Lower lobe of right lung (tissue), 2 donors: ENCODE measurements at regions not wholly inside any gene's neighbourhood (a gene's known extent, or its start where the extent isn't known, plus 50 kb on each side); places are given as distances from the start of the nearest gene placed in this dataset.
A peak's percentile ranks its signal among the peaks of the same experiment; 100 is the strongest.
"Not testable (repeated sequence)": the region's sequence is repeated elsewhere in the genome, so short reads cannot be mapped to it uniquely, and the experiment has no call there.

ENCODE experiments used
- ATAC-seq, 2 donors: fragments of 200-7000 bp; cut with Tn5 transposase; one replicate each; pipeline ENCODE4 v1.9.1; 2020 to 2022; ENCODE audit warnings: mild to moderate bottlenecking in 2 of 2, moderate library complexity in 2 of 2
- DNase-seq: peaks from one replicate; pipeline ENCODE4 v3.0.0-alpha.2; 2020
- H3K27ac ChIP-seq: fragments of 200-600 bp; one replicate; pipeline ENCODE4 v1.8.0; 2022
- H3K27me3 ChIP-seq: fragments of 200-600 bp; one replicate; pipeline ENCODE4 v1.8.0; 2022; ENCODE audit warnings: low read depth
- H3K36me3 ChIP-seq: fragments of 200-600 bp; one replicate; pipeline ENCODE4 v1.8.0; 2022; ENCODE audit warnings: mild to moderate bottlenecking
- H3K4me1 ChIP-seq: fragments of 200-600 bp; one replicate; pipeline ENCODE4 v1.8.0; 2022
- H3K4me3 ChIP-seq: fragments of 200-600 bp; one replicate; pipeline ENCODE4 v1.8.0; 2022; ENCODE audit warnings: mild to moderate bottlenecking
- H3K9me3 ChIP-seq: fragments of 200-600 bp; one replicate; pipeline ENCODE4 v1.8.0; 2022
- intact Hi-C: fragments of 100-400 bp; cut with DNase I; formaldehyde crosslinking; loops from one replicate; pipeline ENCODE4 v1.11.0; 2022
- TF ChIP-seq, protein P1 (sequence below): fragments of 200-600 bp; IDR thresholded peaks from one replicate; pipeline ENCODE4 v1.8.0; 2022; ENCODE audit warnings: antibody characterized with exemption, mild to moderate bottlenecking
- donor health status: DM: no; HTN: yes; CAD: no; lungs with severe emphysema.

DNA sequence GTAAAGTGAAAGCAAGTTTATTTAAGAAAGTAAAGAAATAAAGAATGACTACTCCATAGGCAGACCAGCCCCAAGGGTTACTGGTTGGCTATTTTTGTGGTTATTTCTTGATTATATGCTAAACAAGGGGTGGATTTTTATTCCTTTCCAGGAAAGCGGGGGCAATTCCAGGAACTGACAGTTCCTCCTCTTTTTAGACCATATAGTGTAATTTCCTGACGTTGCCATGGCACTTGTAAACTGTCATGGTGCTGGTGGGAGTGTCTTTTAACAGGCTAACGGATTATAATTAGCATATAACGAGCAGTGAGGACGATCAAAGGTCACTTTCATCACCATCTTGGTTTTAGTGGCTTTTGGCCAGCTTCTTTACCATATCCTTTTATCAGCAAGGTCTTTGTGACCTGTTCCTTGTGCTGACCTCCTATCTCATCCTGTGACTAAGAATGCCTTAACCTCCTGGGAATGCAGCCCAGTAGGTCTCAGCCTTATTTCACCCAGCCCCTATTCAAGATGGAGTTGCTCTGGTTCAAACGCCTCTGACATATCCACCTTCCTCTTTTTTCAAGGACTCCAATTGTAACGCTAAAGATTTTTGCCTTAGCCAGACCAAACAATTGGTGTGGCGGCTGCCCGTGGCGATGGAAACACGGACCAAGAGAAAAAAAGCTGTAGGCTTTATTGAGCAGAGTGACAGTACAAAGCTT, 103.8 kb downstream of the FAM72B start:
- H3K27me3 ChIP-seq, DNase-seq, H3K27ac ChIP-seq, H3K9me3 ChIP-seq, intact Hi-C loops, H3K4me3 ChIP-seq, H3K4me1 ChIP-seq, H3K36me3 ChIP-seq: not testable (repeated sequence)
- peak; percentile 65 to 79 for ATAC-seq

DNA sequence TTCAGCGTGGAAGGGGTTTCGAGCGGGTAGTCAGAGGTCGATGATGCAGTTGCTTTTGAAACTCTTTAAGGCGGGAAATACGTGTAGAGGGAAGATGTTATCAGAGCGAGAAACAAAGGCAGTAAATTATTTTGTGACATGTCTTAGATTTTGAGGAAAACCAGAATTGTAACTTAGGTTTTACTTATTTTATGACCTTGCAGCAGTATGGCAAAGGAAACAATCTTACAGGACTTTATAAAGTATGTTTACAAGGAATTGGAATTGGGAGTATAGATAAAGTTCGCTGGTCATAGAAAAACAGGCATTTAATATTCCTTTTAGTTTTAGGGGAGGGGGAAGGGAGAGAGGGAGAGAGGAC, 103.3 kb downstream of the FAM72B start:
- H3K27ac ChIP-seq, H3K9me3 ChIP-seq, ATAC-seq, DNase-seq, H3K36me3 ChIP-seq, H3K27me3 ChIP-seq, H3K4me1 ChIP-seq, intact Hi-C loops, H3K4me3 ChIP-seq: not testable (repeated sequence)

DNA sequence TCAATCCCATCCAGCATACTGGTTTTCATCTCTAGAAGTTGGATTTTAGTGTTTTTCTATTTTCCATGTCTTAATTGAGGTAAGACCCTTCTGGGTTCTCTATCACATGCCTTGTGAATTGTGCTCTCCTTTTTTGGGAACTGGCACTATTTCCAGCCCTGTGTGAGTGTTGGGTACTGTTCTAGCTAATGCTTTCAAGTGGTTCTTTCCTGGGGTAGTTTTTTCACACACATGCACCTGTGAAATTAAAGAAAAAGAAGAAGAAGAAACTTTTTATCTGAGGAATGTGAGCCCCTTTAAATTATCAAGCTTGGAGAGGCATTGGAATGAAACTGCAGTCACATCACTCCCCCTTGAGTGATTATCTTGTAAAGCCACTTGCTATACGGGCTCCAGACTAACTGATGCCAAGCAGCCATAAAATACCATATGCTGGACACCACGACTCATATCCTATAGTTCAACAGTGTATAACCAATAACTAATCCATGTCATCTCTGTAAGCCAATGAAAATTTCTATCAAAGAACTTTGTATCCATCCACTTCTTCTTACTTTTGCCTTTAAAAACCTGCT, 102.4 kb downstream of the FAM72B start:
- ATAC-seq, intact Hi-C loops, H3K9me3 ChIP-seq: not testable (repeated sequence)

DNA sequence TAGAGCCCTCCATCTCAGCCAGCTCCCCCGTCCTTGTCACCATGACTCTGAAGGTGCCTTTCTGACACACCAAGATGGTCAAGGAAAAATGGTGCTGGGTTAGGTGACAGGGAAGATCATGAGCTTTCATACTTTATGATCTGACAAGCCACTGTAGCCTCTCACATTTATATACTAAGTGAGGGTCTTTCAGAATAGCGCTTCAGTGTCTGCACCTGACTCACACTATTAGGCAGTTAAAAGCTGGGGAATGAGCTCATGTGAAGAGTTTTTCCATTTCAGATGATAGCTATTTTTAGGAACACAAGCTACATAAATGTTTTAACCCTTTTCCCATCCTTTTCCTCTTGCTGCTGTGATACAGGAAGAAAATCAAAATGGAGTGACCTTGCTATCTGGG, 101.1 kb downstream of the FAM72B start:
- DNase-seq, H3K4me3 ChIP-seq, H3K9me3 ChIP-seq, H3K36me3 ChIP-seq, H3K27ac ChIP-seq, intact Hi-C loops, ATAC-seq, H3K27me3 ChIP-seq, H3K4me1 ChIP-seq: not testable (repeated sequence)

More for the DNA sequence above, 102.4 kb downstream of the FAM72B start:
- not testable (repeated sequence) for H3K4me3 ChIP-seq, H3K27ac ChIP-seq, DNase-seq, H3K4me1 ChIP-seq, H3K27me3 ChIP-seq, H3K36me3 ChIP-seq

DNA sequence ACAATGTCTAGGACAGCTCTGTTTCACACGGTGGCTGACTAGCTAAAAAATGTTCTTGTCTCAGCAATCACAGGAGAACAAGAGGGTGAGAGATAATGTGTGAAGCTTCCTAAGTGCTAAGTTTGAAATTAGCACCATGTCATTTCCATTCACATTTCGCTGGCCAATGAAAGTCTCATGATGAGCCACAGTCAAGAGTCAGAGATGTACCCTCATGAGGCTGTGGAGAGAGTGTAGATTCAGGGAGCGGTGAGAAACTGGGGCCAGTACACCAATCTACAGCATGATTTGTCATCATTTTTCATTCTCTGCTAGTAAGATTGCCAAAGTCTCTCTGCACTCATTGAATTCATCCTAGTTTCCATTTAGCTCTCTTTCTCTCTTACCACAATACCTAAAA, 97.9 kb downstream of the FAM72B start:
- H3K27me3 ChIP-seq, H3K4me3 ChIP-seq, H3K9me3 ChIP-seq, H3K36me3 ChIP-seq, ATAC-seq, H3K27ac ChIP-seq, intact Hi-C loops, H3K4me1 ChIP-seq, DNase-seq: not testable (repeated sequence)

DNA sequence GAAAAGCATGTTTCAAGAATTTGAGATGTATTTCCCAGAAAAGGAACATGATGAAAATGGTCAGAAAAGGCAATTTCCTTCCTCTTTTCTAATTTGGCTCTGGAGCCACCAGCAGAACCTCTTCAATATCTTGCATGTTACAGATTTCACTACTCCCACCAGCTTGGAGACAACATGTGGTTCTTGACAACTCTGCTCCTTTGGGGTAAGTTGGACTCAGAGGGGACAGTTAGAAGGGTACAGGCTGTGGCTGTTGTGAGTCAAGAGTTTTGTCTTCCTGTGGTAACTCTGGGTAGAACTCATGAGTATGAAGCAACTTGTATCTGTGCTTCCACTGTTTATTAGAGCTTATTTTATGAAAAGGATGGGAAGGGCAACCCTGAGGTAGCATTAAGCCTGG, 96.9 kb downstream of the FAM72B start:
- H3K27me3 ChIP-seq, H3K27ac ChIP-seq, H3K36me3 ChIP-seq, DNase-seq, H3K4me3 ChIP-seq, intact Hi-C loops, H3K9me3 ChIP-seq, H3K4me1 ChIP-seq: not testable (repeated sequence)
- ATAC-seq: peak; percentile 61 to 73

DNA sequence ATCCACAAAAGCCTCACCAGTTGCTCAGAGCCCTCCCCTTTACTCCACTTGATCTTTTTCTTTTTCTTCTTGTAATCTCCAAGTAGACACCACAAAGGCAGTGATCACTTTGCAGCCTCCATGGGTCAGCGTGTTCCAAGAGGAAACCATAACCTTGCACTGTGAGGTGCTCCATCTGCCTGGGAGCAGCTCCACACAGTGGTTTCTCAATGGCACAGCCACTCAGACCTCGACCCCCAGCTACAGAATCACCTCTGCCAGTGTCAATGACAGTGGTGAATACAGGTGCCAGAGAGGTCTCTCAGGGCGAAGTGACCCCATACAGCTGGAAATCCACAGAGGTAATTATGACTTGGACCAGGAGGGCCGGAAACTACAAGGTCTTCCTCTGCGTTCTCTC, 95.6 kb downstream of the FAM72B start:
- H3K9me3 ChIP-seq, H3K4me1 ChIP-seq, DNase-seq, H3K4me3 ChIP-seq, H3K36me3 ChIP-seq, H3K27ac ChIP-seq, H3K27me3 ChIP-seq, intact Hi-C loops, ATAC-seq: not testable (repeated sequence)

DNA sequence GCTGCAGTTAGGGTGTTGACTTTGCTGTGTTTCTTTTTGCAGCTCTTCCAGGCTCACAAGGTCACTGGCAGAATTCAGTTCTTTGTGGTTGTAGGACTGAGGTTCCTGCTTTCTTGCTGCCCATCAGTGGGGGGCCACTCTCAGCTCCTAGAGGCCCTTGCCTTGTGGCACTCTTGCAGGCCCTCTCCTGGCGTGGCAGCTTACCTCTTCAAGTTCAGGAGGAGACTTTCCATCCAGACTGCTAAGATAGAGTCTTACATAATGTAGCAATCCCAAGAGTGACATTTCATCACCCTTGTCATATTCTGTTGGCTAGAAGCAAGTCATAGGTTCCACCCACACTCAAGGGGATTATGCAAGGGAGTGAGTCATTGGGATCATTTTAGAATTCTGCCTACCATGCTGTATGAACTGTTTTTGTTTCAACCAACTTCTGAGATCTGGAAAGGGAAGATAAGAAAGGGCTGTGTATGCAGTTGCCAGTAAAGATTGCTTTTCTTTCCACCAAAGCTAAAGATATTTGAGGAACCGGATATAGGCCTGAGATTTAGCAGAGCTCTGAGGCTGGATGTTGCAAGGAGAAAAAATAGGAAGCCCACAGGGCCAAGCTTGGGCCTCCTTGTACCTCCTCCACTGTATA, 91.7 kb downstream of the FAM72B start:
- H3K9me3 ChIP-seq, H3K27ac ChIP-seq, H3K4me3 ChIP-seq, intact Hi-C loops, H3K27me3 ChIP-seq, H3K4me1 ChIP-seq, H3K36me3 ChIP-seq: not testable (repeated sequence)
- peak; percentile 61 to 77 for ATAC-seq
- peak; percentile 64 for DNase-seq

DNA sequence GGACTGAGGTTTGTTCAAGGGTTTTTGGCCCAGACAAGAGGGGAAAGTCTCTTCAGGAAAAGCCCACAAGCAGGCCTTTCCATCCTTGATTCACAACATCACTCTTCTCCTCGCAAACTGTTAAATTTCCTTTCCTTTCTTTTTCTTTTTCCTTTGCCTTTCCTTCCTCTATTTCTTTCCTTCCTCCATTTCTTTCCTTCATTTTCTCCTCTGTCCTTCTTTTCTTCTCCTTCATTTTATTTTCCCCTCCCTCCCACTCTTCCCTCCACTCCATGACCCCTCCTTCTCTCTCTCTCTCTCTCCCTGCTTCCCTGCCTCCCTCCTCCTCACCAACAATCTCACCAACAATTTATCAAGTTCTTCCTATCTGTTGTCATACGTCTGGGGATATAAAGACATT, 89.1 kb downstream of the FAM72B start:
- H3K4me3 ChIP-seq, ATAC-seq, DNase-seq, H3K27ac ChIP-seq, H3K27me3 ChIP-seq, H3K9me3 ChIP-seq, H3K36me3 ChIP-seq, intact Hi-C loops, H3K4me1 ChIP-seq: not testable (repeated sequence)

DNA sequence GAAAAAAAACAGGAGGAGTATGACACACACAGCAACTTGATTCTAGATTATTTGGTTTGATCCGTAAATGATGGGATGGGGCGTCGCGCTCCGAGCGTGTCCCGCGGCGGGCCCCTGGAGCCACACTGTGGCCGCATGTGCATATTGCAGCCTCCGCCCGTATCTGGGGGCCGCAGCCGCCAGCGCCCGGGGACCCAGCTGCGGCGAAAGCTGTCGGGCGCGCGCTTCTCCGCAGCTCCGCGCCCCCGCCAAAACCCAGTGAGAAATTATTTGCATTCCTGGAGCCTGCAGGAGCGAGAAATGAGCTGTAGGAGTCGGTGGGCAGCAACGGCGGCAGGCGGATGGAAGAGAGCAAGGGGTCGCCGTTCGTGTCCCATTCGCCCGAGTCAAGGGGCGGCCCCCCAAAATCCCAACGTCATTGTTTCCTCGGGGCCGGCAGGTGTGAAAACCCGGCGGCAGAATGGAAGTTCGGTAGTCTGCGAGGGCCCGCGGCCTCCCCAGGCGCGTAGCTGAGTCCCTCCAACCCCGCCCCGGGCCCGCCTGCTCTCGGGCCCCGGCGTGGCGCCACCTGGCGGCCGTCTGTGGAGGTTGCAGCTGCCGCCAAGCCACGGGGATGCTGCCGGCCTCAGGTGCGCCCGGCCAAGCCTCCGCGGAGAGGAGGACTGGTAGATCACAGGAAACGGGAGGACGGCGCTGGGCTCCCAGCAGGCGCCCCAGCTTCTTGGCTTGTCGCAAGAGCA, 86.8 kb downstream of the FAM72B start:
- H3K27me3 ChIP-seq, H3K36me3 ChIP-seq, intact Hi-C loops, H3K4me1 ChIP-seq, H3K9me3 ChIP-seq: not testable (repeated sequence)
- H3K4me3 ChIP-seq: peak overlapping the region; percentile 43
- ATAC-seq: peak; percentile 98
- TF ChIP-seq, protein P1, sequence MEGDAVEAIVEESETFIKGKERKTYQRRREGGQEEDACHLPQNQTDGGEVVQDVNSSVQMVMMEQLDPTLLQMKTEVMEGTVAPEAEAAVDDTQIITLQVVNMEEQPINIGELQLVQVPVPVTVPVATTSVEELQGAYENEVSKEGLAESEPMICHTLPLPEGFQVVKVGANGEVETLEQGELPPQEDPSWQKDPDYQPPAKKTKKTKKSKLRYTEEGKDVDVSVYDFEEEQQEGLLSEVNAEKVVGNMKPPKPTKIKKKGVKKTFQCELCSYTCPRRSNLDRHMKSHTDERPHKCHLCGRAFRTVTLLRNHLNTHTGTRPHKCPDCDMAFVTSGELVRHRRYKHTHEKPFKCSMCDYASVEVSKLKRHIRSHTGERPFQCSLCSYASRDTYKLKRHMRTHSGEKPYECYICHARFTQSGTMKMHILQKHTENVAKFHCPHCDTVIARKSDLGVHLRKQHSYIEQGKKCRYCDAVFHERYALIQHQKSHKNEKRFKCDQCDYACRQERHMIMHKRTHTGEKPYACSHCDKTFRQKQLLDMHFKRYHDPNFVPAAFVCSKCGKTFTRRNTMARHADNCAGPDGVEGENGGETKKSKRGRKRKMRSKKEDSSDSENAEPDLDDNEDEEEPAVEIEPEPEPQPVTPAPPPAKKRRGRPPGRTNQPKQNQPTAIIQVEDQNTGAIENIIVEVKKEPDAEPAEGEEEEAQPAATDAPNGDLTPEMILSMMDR: peak; percentile 22
- DNase-seq: peak; percentile 88
- peak overlapping the region; percentile 60 for H3K27ac ChIP-seq

DNA sequence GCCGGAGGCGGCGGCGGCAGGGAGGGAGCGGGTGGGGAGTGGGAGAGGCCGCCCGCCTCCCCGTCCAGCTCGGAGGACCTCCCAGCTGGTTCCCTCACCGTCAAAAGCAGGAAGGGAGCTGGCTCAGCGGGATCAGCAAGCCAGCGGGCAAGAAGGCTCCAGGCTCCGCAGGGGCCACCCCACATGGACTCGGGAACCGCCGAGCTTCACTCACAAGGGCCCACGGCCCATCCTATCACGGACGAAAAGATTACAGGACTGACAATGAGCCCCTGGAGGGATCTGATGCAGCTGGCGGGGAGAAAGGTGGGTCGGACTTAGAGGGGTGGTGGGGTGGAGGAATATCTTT, 86.3 kb downstream of the FAM72B start:
- peak; percentile 48 for DNase-seq
- H3K27ac ChIP-seq, H3K36me3 ChIP-seq, H3K4me1 ChIP-seq, H3K9me3 ChIP-seq, intact Hi-C loops, H3K27me3 ChIP-seq: not testable (repeated sequence)
- peak; percentile 42 to 68 for ATAC-seq
- H3K4me3 ChIP-seq: peak overlapping the region; percentile 43

DNA sequence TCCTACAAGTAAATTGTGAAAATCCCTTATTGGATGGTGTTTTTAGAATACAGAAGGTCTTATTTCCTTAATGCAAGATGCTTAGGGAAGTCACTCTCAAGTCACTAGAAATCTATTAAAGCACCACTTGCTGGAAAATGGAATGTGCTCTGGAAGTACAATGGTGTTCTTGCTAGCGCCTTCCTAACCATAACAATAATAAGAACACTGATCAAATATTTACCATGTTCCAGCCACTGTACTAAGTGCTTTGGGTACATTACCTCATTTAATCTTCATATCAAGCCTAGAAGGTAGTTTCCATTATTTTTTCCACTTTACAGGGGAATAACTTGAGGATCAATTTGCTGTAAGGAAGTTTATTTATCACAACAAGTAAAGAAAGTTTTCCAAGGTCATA, 75.1 kb downstream of the FAM72B start:
- H3K36me3 ChIP-seq, intact Hi-C loops, H3K4me3 ChIP-seq, H3K27ac ChIP-seq, H3K9me3 ChIP-seq, DNase-seq, H3K27me3 ChIP-seq, H3K4me1 ChIP-seq: not testable (repeated sequence)
- peak; percentile 83 to 96 for ATAC-seq
